Aorta (tissue), 5 donors: ENCODE measurements at regions not wholly inside any gene's neighbourhood (a gene's known extent, or its start where the extent isn't known, plus 50 kb on each side); places are given as distances from the start of the nearest gene placed in this dataset.
"Not testable (repeated sequence)": the region's sequence is repeated elsewhere in the genome, so short reads cannot be mapped to it uniquely, and the experiment has no call there.

Experiments used
- ATAC-seq: fragments of 200-7000 bp; cut with Tn5 transposase; one replicate; pipeline ENCODE4 v1.9.1; 2022; ENCODE audit warnings: moderate library complexity; ENCODE audit not compliant: low FRiP score
- DNase-seq, 2 donors: peaks; one replicate each; pipeline ENCODE4 v3.0.0-alpha.2; 2020
- H3K27ac ChIP-seq, 2 donors: one replicate each; pipeline ENCODE4 v1.5.1; 2013; ENCODE audit warnings: low read length in 2 of 2, mild to moderate bottlenecking in 2 of 2, moderate library complexity in 2 of 2, control low read depth in 1 of 2, inconsistent platforms in 1 of 2, low read depth in 1 of 2
- H3K27me3 ChIP-seq, 2 donors: one replicate each; pipeline ENCODE4 v1.6.1; 2013; ENCODE audit warnings: control low read depth in 1 of 2, low read length in 1 of 2, mild to moderate bottlenecking in 1 of 2, moderate library complexity in 1 of 2; ENCODE audit not compliant: insufficient read depth in 2 of 2, control insufficient read depth in 1 of 2
- H3K36me3 ChIP-seq, 2 donors: one replicate each; pipeline ENCODE4 v1.6.1; 2013; ENCODE audit warnings: control low read depth in 1 of 2, low read length in 1 of 2, mild to moderate bottlenecking in 1 of 2; ENCODE audit not compliant: insufficient read depth in 2 of 2, control insufficient read depth in 1 of 2
- H3K4me1 ChIP-seq, 2 donors: one replicate each; pipeline ENCODE4 v1.6.1; 2013; ENCODE audit warnings: low read length in 2 of 2, control low read depth in 1 of 2, mild to moderate bottlenecking in 1 of 2, moderate library complexity in 1 of 2; ENCODE audit not compliant: insufficient read depth in 2 of 2, control insufficient read depth in 1 of 2
- H3K4me3 ChIP-seq, 2 donors: one replicate each; pipeline ENCODE4 v1.5.1; 2013; ENCODE audit warnings: low read length in 2 of 2, control low read depth in 1 of 2, mild to moderate bottlenecking in 1 of 2
- H3K9me3 ChIP-seq: one replicate; pipeline ENCODE4 v1.6.1; 2013; ENCODE audit warnings: mild to moderate bottlenecking, low read length; ENCODE audit not compliant: control insufficient read depth
- WGBS, 2 donors: extraction: QIAGEN DNeasy Blood & Tissue Kit; methylation state at CpG; one replicate each; pipeline ENCODE4 v1.1.7; 2013; 5-methylcytosine and 5-hydroxymethylcytosine counted together
- intact Hi-C, 2 donors: fragments of 100-400 bp; cut with DNase I; formaldehyde crosslinking; loops; one replicate each; pipeline versions ENCODE4 v1.14.2 to v1.15.0; 2022
- donor health status: healthy with polysubstance abuse.
- donor health status: Bipolar disorder and iron deficiency.
- donor health status: DM: no; HTN: no; CAD: no.
- donor health status: DM: no; HTN: no; CAD: no.
- donor health status: DM: yes; HTN: yes; CAD: no.

GRCh38 chr2:156765450-156765849, 329.3 kb downstream of the GPD2 start:
- Histone ChIP-seq H3K4me3 (no peak overlapping the region), H3K4me1 (no peaks in the 10 kb centered on the region), H3K9me3 (no peaks in the 10 kb centered on the region), H3K36me3 (no peaks in the 10 kb centered on the region), H3K27me3 (no peaks in the 10 kb centered on the region), H3K27ac (no peak overlapping the region)
- intact Hi-C loops = no loop called here
- DNase-seq (no peak), ATAC-seq (no peak)
- 58 to 70% methylated on average over 1 of the region's 1 CpG for WGBS, 2 donors

GRCh38 chr2:156769802-156770201, 333.6 kb downstream of the GPD2 start:
- Histone ChIP-seq H3K4me1 (no peaks in the 10 kb centered on the region), H3K36me3 (no peaks in the 10 kb centered on the region), H3K4me3 (no peak overlapping the region), H3K27me3 (no peaks in the 10 kb centered on the region), H3K9me3 (no peaks in the 10 kb centered on the region), H3K27ac (no peak overlapping the region)
- DNase-seq (no peak), ATAC-seq (no peak)
- WGBS, 2 donors = 69 to 71% methylated on average over 1 of the region's 1 CpG
- intact Hi-C loops = no loop called here

- Histone ChIP-seq H3K4me3 (no peak overlapping the region), H3K9me3 (peaks cover 4% of the 10 kb centered on the region), H3K27me3 (no peaks in the 10 kb centered on the region), H3K27ac (no peak overlapping the region), H3K36me3 (no peaks in the 10 kb centered on the region), H3K4me1 (no peaks in the 10 kb centered on the region)
- no peak for ATAC-seq
- 72 to 84% methylated on average over 3 of the region's 3 CpGs for WGBS, 2 donors
- intact Hi-C loops = no loop called here
- DNase-seq = no peak
These were observed 342.7 kb downstream of the GPD2 start for GRCh38 chr2:156778916-156779315.

- H3K4me1 ChIP-seq = no peaks in the 10 kb centered on the region
- WGBS, 2 donors = 90 to 91% methylated on average over 2 of the region's 2 CpGs
These were observed 343.4 kb downstream of the GPD2 start for GRCh38 chr2:156779416-156780120.

GRCh38 chr2:156781677-156782076, 345.5 kb downstream of the GPD2 start:
- H3K4me1 ChIP-seq, H3K36me3 ChIP-seq, H3K9me3 ChIP-seq, H3K27me3 ChIP-seq, intact Hi-C loops, ATAC-seq, DNase-seq, H3K4me3 ChIP-seq, H3K27ac ChIP-seq: not testable (repeated sequence)
- 44 to 49% methylated on average over 2 of the region's 2 CpGs for WGBS, 2 donors

More at GRCh38 chr2:156779416-156780120, 343.4 kb downstream of the GPD2 start:
- Histone ChIP-seq H3K27me3 (no peaks in the 10 kb centered on the region), H3K9me3 (peaks cover 4% of the 10 kb centered on the region), H3K36me3 (no peaks in the 10 kb centered on the region), H3K27ac (no peak overlapping the region), H3K4me3 (no peak overlapping the region)
- no peak for ATAC-seq
- intact Hi-C loops = no loop called here
- no peak for DNase-seq

- 19 to 28% methylated on average over 6 of the region's 6 CpGs for WGBS, 2 donors
- ATAC-seq = no peak
- H3K4me3 ChIP-seq = no peak overlapping the region
- no peak for DNase-seq
- no peak overlapping the region for H3K27ac ChIP-seq
- intact Hi-C loops = no loop called here
- H3K27me3 ChIP-seq = no peaks in the 10 kb centered on the region
- H3K9me3 ChIP-seq = no peaks in the 10 kb centered on the region
- no peaks in the 10 kb centered on the region for H3K4me1 ChIP-seq
- no peaks in the 10 kb centered on the region for H3K36me3 ChIP-seq
These were observed 348.0 kb downstream of the GPD2 start for GRCh38 chr2:156784020-156784701.

- Histone ChIP-seq H3K36me3 (no peaks in the 10 kb centered on the region), H3K4me3 (no peak overlapping the region), H3K27me3 (no peaks in the 10 kb centered on the region), H3K27ac (no peak overlapping the region), H3K9me3 (no peaks in the 10 kb centered on the region), H3K4me1 (no peaks in the 10 kb centered on the region)
- no peak for DNase-seq
- intact Hi-C loops = no loop called here
- WGBS, 2 donors = 85 to 89% methylated on average over 2 of the region's 2 CpGs
- ATAC-seq = no peak
These were observed 351.3 kb downstream of the GPD2 start for GRCh38 chr2:156787517-156787916.

GRCh38 chr2:156790343-156791037, 354.3 kb downstream of the GPD2 start:
- no peak for ATAC-seq
- H3K9me3 ChIP-seq = no peaks in the 10 kb centered on the region
- no peak overlapping the region for H3K4me3 ChIP-seq
- DNase-seq = no peak
- no peak overlapping the region for H3K27ac ChIP-seq
- H3K27me3 ChIP-seq = no peaks in the 10 kb centered on the region
- no peaks in the 10 kb centered on the region for H3K36me3 ChIP-seq
- H3K4me1 ChIP-seq = no peaks in the 10 kb centered on the region
- WGBS, 2 donors = 96 to 97% methylated on average over 3 of the region's 3 CpGs
- intact Hi-C loops = no loop called here
